A549 (cell line): ENCODE measurements at regions not wholly inside any gene's neighbourhood (a gene's known extent, or its start where the extent isn't known, plus 50 kb on each side); places are given as distances from the start of the nearest gene placed in this dataset.

Source experiments
- ATAC-seq, 2 experiments: fragments of 200-7000 bp in 1 of 2; fragments of >200 bp in 1 of 2; cut with Nextera tagmentation in 1 of 2; cut with Tn5 transposase in 1 of 2; 3 replicates each; pipeline versions ENCODE4 v1.8.0 to v1.9.1; 2018 to 2020; ENCODE audit warnings: mild to moderate bottlenecking in 1 of 2, moderate library complexity in 1 of 2
- CTCF ChIA-PET: fragments of 300-600 bp; sonication (Branson Sonifier 250); formaldehyde crosslinking; extraction: SDS; loops from one replicate; lab custom pipeline; 2021; ENCODE audit warnings: antibody characterized with exemption, inconsistent platforms; lab: Yijun Ruan, JAX
- POLR2A ChIA-PET: fragments of 350-600 bp; formaldehyde crosslinking; extraction: SDS; loops from one replicate; lab custom pipeline; 2021; ENCODE audit warnings: antibody characterized with exemption, inconsistent platforms; lab: Yijun Ruan, JAX
- DNase-seq, 2 experiments: peaks; one replicate each; pipeline versions ENCODE4 v3.0.0 to v3.0.0-alpha.2; 2011 to 2016; ENCODE audit warnings: low read depth in 1 of 2, low spot score in 1 of 2
- FAIRE-seq: peaks from 2 replicates; lab custom pipeline; 2011; peaks lifted over from hg19 to GRCh38; lab: Jason Lieb, UNC
- H3K27ac ChIP-seq, 2 experiments: fragments of >200 bp; sonication (Bioruptor Twin); formaldehyde crosslinking; 3 replicates each; pipeline ENCODE4 v1.5.1; 2016 to 2017
- H3K4me1 ChIP-seq: fragments of >200 bp; sonication (Bioruptor Twin); formaldehyde crosslinking; 3 replicates; pipeline ENCODE4 v1.6.1; 2016
- H3K4me2 ChIP-seq: fragments of >200 bp; sonication (Bioruptor Twin); formaldehyde crosslinking; 3 replicates; pipeline ENCODE4 v1.6.1; 2016
- H3K4me3 ChIP-seq: fragments of >200 bp; sonication (Bioruptor Twin); formaldehyde crosslinking; 3 replicates; pipeline ENCODE4 v1.5.1; 2016
- H3K9me3 ChIP-seq: fragments of >200 bp; sonication (Bioruptor Twin); formaldehyde crosslinking; 3 replicates; pipeline ENCODE4 v1.6.1; 2016
- ATOH8 ChIP-seq: fragments of 250-450 bp; sonication (Bioruptor Pico); IDR thresholded peaks from 2 replicates; pipeline ENCODE4 v1.5.0; 2020; ENCODE audit warnings: low read depth, mild to moderate bottlenecking, moderate library complexity
- CBX8 ChIP-seq: fragments of 200-600 bp; sonication (generic); IDR thresholded peaks from 2 replicates; pipeline ENCODE4 v1.6.1; 2016
- CHD2 ChIP-seq: fragments of 150-350 bp; IDR thresholded peaks from 2 replicates; pipeline ENCODE4 v1.6.1; 2014; ENCODE audit warnings: low read length; ENCODE audit not compliant: partially characterized antibody
- CTCF ChIP-seq: fragments of >200 bp; sonication (Bioruptor Twin); formaldehyde crosslinking; IDR thresholded peaks from 3 replicates; pipeline ENCODE4 v1.5.1; 2016
- EHMT2 ChIP-seq: fragments of 200-600 bp; sonication (generic); IDR thresholded peaks from 2 replicates; pipeline ENCODE4 v1.6.1; 2016; ENCODE audit warnings: antibody characterized with exemption, low read depth, mild to moderate bottlenecking, moderate library complexity
- HDAC2 ChIP-seq: fragments of 200-600 bp; sonication (generic); IDR thresholded peaks from 2 replicates; pipeline ENCODE4 v1.6.1; 2016
- HMGXB4 ChIP-seq: fragments of 250-450 bp; sonication (Bioruptor Pico); IDR thresholded peaks from 2 replicates; pipeline ENCODE4 v1.5.0; 2021; ENCODE audit warnings: mild to moderate bottlenecking, moderate library complexity, borderline replicate concordance
- HOXA7 ChIP-seq: fragments of 250-450 bp; sonication (Bioruptor Pico); IDR thresholded peaks from 2 replicates; pipeline ENCODE4 v1.5.0; 2020; ENCODE audit warnings: mild to moderate bottlenecking, moderate library complexity
- JUN ChIP-seq, 2 experiments: fragments of >200 bp; sonication (Bioruptor Twin); formaldehyde crosslinking; IDR thresholded peaks; 2 replicates in 1 of 2; 3 replicates in 1 of 2; pipeline ENCODE4 v1.6.1; 2016 to 2017
- KDM5A ChIP-seq: fragments of 200-600 bp; sonication (generic); IDR thresholded peaks from 2 replicates; pipeline ENCODE4 v1.6.1; 2016; ENCODE audit warnings: antibody characterized with exemption, mild to moderate bottlenecking
- POLR2AphosphoS2 ChIP-seq: conservative IDR thresholded peaks from 2 replicates; pipeline ENCODE4 v1.6.1; 2012; ENCODE audit warnings: low read length, improper control_type of control experiment, inconsistent platforms
- RAD21 ChIP-seq, 2 experiments: fragments of >200 bp in 1 of 2; sonication (Bioruptor Twin) in 1 of 2; formaldehyde crosslinking in 1 of 2; IDR thresholded peaks in 1 of 2; conservative IDR thresholded peaks in 1 of 2; 2 replicates in 1 of 2; 3 replicates in 1 of 2; pipeline ENCODE4 v1.6.1; 2012 to 2018; ENCODE audit warnings: inconsistent platforms in 1 of 2
- REST ChIP-seq: fragments of 200-600 bp; sonication (generic); IDR thresholded peaks from 2 replicates; pipeline ENCODE4 v1.6.1; 2016; ENCODE audit warnings: antibody characterized with exemption, mild to moderate bottlenecking, moderate library complexity
- ZC3H11A ChIP-seq: fragments of 450-650 bp; IDR thresholded peaks from 2 replicates; pipeline ENCODE4 v1.6.1; 2014; ENCODE audit warnings: antibody characterized with exemption, mild to moderate bottlenecking
- ZFP36 ChIP-seq: fragments of 450-650 bp; IDR thresholded peaks from 2 replicates; pipeline ENCODE4 v1.6.1; 2014; ENCODE audit warnings: borderline replicate concordance; ENCODE audit not compliant: partially characterized antibody
- WGBS: methylation state at CpG from one replicate; pipeline ENCODE4 v1.1.6; 2017; ENCODE audit errors: missing lambda C conversion rate; 5-methylcytosine and 5-hydroxymethylcytosine counted together

- Histone ChIP-seq H3K4me1 (peaks cover 4% of the 10 kb centered on the region; the same call in 1 of the 3 replicates), H3K9me3 (no peaks in the 10 kb centered on the region; the same call in 2 of the 3 replicates), H3K4me2 (no peak overlapping the region), H3K4me3 (no peak overlapping the region), H3K27ac (no peak overlapping the region)
- ATAC-seq (no peak), DNase-seq (no peak), FAIRE-seq (no peak)
- WGBS = 58% methylated on average over 19 of the region's 19 CpGs
- TF ChIP-seq JUN (IDR thresholded peaks at IDR 0.05) = no peak
- TF ChIP-seq ATOH8 (CRISPR knock-in tag) = no peak
- no peak for TF ChIP-seq CTCF
- no peak for TF ChIP-seq KDM5A
- no peak for TF ChIP-seq CBX8
- TF ChIP-seq REST = no peak
- no peak for TF ChIP-seq RAD21 (conservative IDR thresholded peaks at IDR 0.05 in 1 of 2, IDR thresholded peaks at IDR 0.05 in 1 of 2)
- TF ChIP-seq ZFP36 = no peak
- TF ChIP-seq CHD2 = no peak
- no peak for TF ChIP-seq HOXA7 (CRISPR knock-in tag)
- CTCF ChIA-PET = no interaction called here
- POLR2A ChIA-PET = no interaction called here
These were observed 269.2 kb downstream of the ALG10 start for GRCh38 chr12:34291426-34291901.

GRCh38 chr12:34292736-34293625 is 270.7 kb downstream of the ALG10 start:
- DNase-seq (peak in 1 of 2 experiments; percentile 68), ATAC-seq (peak in 1 of 2 experiments; percentile 81; a peak in 3 of 6 replicates)
- WGBS = 42% methylated on average over 34 of the region's 34 CpGs
- no peak overlapping the region for H3K4me2 ChIP-seq
- peaks cover 4% of the 10 kb centered on the region; the same call in 1 of the 3 replicates for H3K4me1 ChIP-seq
- H3K4me3 ChIP-seq = no peak overlapping the region
- H3K9me3 ChIP-seq = no peaks in the 10 kb centered on the region
- no peak for TF ChIP-seq JUN (IDR thresholded peaks at IDR 0.05)
- peak; percentile 26 to 50; a peak in 3 of 5 replicates for TF ChIP-seq RAD21 (conservative IDR thresholded peaks at IDR 0.05 in 1 of 2, IDR thresholded peaks at IDR 0.05 in 1 of 2)
- TF ChIP-seq, all 56 proteins: peak for 1
- CTCF ChIA-PET = interaction anchor here (1.1 kb wide), 1 partner anchor 170 kb away, joined by 4 read pairs; no protein-coding TSS in a partner anchor
- no peak overlapping the region for H3K27ac ChIP-seq
- FAIRE-seq = no peak
- POLR2A ChIA-PET = no interaction called here

GRCh38 chr12:34294137-34294536 is 271.8 kb downstream of the ALG10 start:
- TF ChIP-seq ZC3H11A (no peak), POLR2AphosphoS2 (no peak), EHMT2 (no peak), JUN (IDR thresholded peaks at IDR 0.05) (no peak), HDAC2 (no peak), HMGXB4 (CRISPR knock-in tag) (no peak)
- Histone ChIP-seq H3K4me3 (no peak overlapping the region), H3K9me3 (no peaks in the 10 kb centered on the region), H3K4me1 (peaks cover 4% of the 10 kb centered on the region; the same call in 1 of the 3 replicates), H3K27ac (no peak overlapping the region), H3K4me2 (no peak overlapping the region)
- no peak for ATAC-seq
- ChIA-PET POLR2A (no interaction called here), CTCF (interaction anchor here (1.1 kb wide), 1 partner anchor 172 kb away, joined by 4 read pairs; no protein-coding TSS in a partner anchor)
- 46% methylated on average over 13 of the region's 13 CpGs for WGBS
- DNase-seq = no peak
- FAIRE-seq = no peak
